Liver (tissue), 8 donors: ENCODE measurements at regions not wholly inside any gene's neighbourhood (a gene's known extent, or its start where the extent isn't known, plus 50 kb on each side); places are given as distances from the start of the nearest gene placed in this dataset.

Experiments
- DNase-seq: peaks from one replicate; pipeline ENCODE4 v3.0.0-alpha.2; 2017; ENCODE audit warnings: low spot score
- H3K27ac ChIP-seq, 2 donors: one replicate each; pipeline ENCODE4 v1.7.0; 2013; ENCODE audit warnings: inconsistent platforms in 2 of 2, low read length in 2 of 2, control low read depth in 1 of 2, low read depth in 1 of 2, mild to moderate bottlenecking in 1 of 2
- H3K27me3 ChIP-seq, 4 donors: one replicate each; pipeline versions ENCODE4 v1.6.1 to v1.7.0; 2013; ENCODE audit warnings: low read length in 3 of 4, inconsistent platforms in 1 of 4, mild to moderate bottlenecking in 1 of 4, moderate library complexity in 1 of 4; ENCODE audit not compliant: control insufficient read depth in 4 of 4, insufficient read depth in 4 of 4
- H3K36me3 ChIP-seq, 4 donors: one replicate each; pipeline versions ENCODE4 v1.6.1 to v1.7.0; 2013; ENCODE audit warnings: low read length in 3 of 4, mild to moderate bottlenecking in 3 of 4, low read depth in 1 of 4, moderate library complexity in 1 of 4; ENCODE audit not compliant: control insufficient read depth in 4 of 4, insufficient read depth in 3 of 4
- H3K4me1 ChIP-seq, 4 donors: one replicate each; pipeline versions ENCODE4 v1.6.1 to v1.7.0; 2013; ENCODE audit warnings: low read length in 3 of 4, mild to moderate bottlenecking in 3 of 4, moderate library complexity in 1 of 4; ENCODE audit not compliant: control insufficient read depth in 4 of 4, insufficient read depth in 4 of 4
- H3K4me3 ChIP-seq, 3 donors: one replicate each; pipeline versions ENCODE4 v1.6.1 to v1.7.0; 2013; ENCODE audit warnings: low read length in 3 of 3, control low read depth in 1 of 3, low read depth in 1 of 3, mild to moderate bottlenecking in 1 of 3
- H3K9ac ChIP-seq, 2 donors: one replicate each; pipeline ENCODE4 v1.7.0; 2013; ENCODE audit warnings: low read length in 2 of 2, mild to moderate bottlenecking in 2 of 2, moderate library complexity in 2 of 2, control low read depth in 1 of 2, low read depth in 1 of 2
- H3K9me3 ChIP-seq, 4 donors: one replicate each; pipeline versions ENCODE4 v1.6.1 to v1.7.0; 2013; ENCODE audit warnings: low read length in 3 of 4; ENCODE audit not compliant: control insufficient read depth in 4 of 4
- ATF3 ChIP-seq: IDR thresholded peaks from 2 replicates; pipeline ENCODE4 v1.6.1; 2016; ENCODE audit warnings: antibody characterized with exemption
- CTCF ChIP-seq: fragments of 150-350 bp; IDR thresholded peaks from 2 replicates; pipeline ENCODE4 v1.5.1; 2017; ENCODE audit warnings: improper control_type of control experiment, low read depth, low read length; ENCODE audit not compliant: missing input control
- EGR1 ChIP-seq, 2 donors: IDR thresholded peaks; 2 replicates each; pipeline ENCODE4 v1.6.1; 2016 to 2018; ENCODE audit warnings: antibody characterized with exemption in 2 of 2, low read depth in 2 of 2
- FOXA2 ChIP-seq: IDR thresholded peaks from 2 replicates; pipeline ENCODE4 v1.6.1; 2016; ENCODE audit warnings: antibody characterized with exemption
- GABPA ChIP-seq, 2 donors: IDR thresholded peaks in 1 of 2; conservative IDR thresholded peaks in 1 of 2; 2 replicates each; pipeline ENCODE4 v1.6.1; 2016; ENCODE audit warnings: antibody characterized with exemption in 2 of 2, mild to moderate bottlenecking in 1 of 2, moderate library complexity in 1 of 2
- HNF4A ChIP-seq, 2 donors: conservative IDR thresholded peaks; 2 replicates each; pipeline ENCODE4 v1.6.1; 2016; ENCODE audit warnings: antibody characterized with exemption in 2 of 2, mild to moderate bottlenecking in 2 of 2
- HNF4G ChIP-seq: IDR thresholded peaks from 2 replicates; pipeline ENCODE4 v1.6.1; 2016; ENCODE audit warnings: antibody characterized with exemption
- JUND ChIP-seq, 2 donors: IDR thresholded peaks; 2 replicates each; pipeline ENCODE4 v1.6.1; 2016; ENCODE audit warnings: antibody characterized with exemption in 2 of 2
- MAX ChIP-seq: IDR thresholded peaks from 2 replicates; pipeline ENCODE4 v1.6.1; 2016; ENCODE audit warnings: antibody characterized with exemption
- NR2F2 ChIP-seq: IDR thresholded peaks from 2 replicates; pipeline ENCODE4 v1.6.1; 2016; ENCODE audit warnings: antibody characterized with exemption
- RAD21 ChIP-seq, 2 donors: IDR thresholded peaks; 2 replicates each; pipeline ENCODE4 v1.6.1; 2016; ENCODE audit warnings: antibody characterized with exemption in 2 of 2, mild to moderate bottlenecking in 2 of 2
- REST ChIP-seq: IDR thresholded peaks from 2 replicates; pipeline ENCODE4 v1.6.1; 2016; ENCODE audit warnings: antibody characterized with exemption, mild to moderate bottlenecking
- SP1 ChIP-seq: IDR thresholded peaks from 2 replicates; pipeline ENCODE4 v1.6.1; 2018; ENCODE audit warnings: antibody characterized with exemption, mild to moderate bottlenecking
- TAF1 ChIP-seq: conservative IDR thresholded peaks from 2 replicates; pipeline ENCODE4 v1.6.1; 2016; ENCODE audit warnings: antibody characterized with exemption, mild to moderate bottlenecking
- YY1 ChIP-seq: IDR thresholded peaks from 2 replicates; pipeline ENCODE4 v1.6.1; 2016; ENCODE audit warnings: antibody characterized with exemption, mild to moderate bottlenecking
- ZBTB33 ChIP-seq: IDR thresholded peaks from 2 replicates; pipeline ENCODE4 v1.6.1; 2016; ENCODE audit warnings: antibody characterized with exemption
- WGBS: extraction: QIAGEN DNeasy Blood & Tissue Kit; methylation state at CpG from one replicate; pipeline ENCODE4 v1.1.7; 2013; 5-methylcytosine and 5-hydroxymethylcytosine counted together
- donor health status: healthy.
- donor health status: healthy.
- donor health status: healthy.
- donor health status: healthy.
- donor health status: healthy.

- Histone ChIP-seq H3K4me3 (no peak overlapping the region), H3K36me3 (no peaks in the 10 kb centered on the region), H3K4me1 (no peaks in the 10 kb centered on the region), H3K27me3 (peaks cover 0 to 3% (median 0%) of the 10 kb centered on the region in 4 donors), H3K9ac (no peak overlapping the region), H3K9me3 (no peaks in the 10 kb centered on the region), H3K27ac (no peak overlapping the region)
- DNase-seq, result no peak
- TF ChIP-seq GABPA (IDR thresholded peaks at IDR 0.05 in 1 of 2, conservative IDR thresholded peaks at IDR 0.05 in 1 of 2), result no peak
Measured at GRCh38 chr6:55694759-55695158, 115.8 kb upstream of the HMGCLL1 start.

- no peak for DNase-seq
- WGBS, result 76% methylated on average over 2 of the region's 2 CpGs
- Histone ChIP-seq H3K9ac (no peak overlapping the region), H3K4me3 (no peak overlapping the region), H3K4me1 (no peaks in the 10 kb centered on the region), H3K27me3 (peaks cover 0 to 3% (median 0%) of the 10 kb centered on the region in 4 donors), H3K9me3 (no peaks in the 10 kb centered on the region), H3K36me3 (no peaks in the 10 kb centered on the region), H3K27ac (no peak overlapping the region)
- TF ChIP-seq GABPA (IDR thresholded peaks at IDR 0.05 in 1 of 2, conservative IDR thresholded peaks at IDR 0.05 in 1 of 2) (no peak), REST (no peak), SP1 (no peak), EGR1 (IDR thresholded peaks at IDR 0.05; ENCODE audit: low read depth in 2 of 2) (no peak), HNF4A (conservative IDR thresholded peaks at IDR 0.05) (no peak), CTCF (no peak), HNF4G (no peak), JUND (IDR thresholded peaks at IDR 0.05) (no peak), ZBTB33 (no peak), TAF1 (no peak), ATF3 (no peak), MAX (no peak), NR2F2 (no peak), FOXA2 (no peak), RAD21 (IDR thresholded peaks at IDR 0.05) (no peak), YY1 (no peak)
Measured at GRCh38 chr6:55694148-55694547, 115.2 kb upstream of the HMGCLL1 start.
